ENCODE measurements at regions not wholly inside any gene's neighbourhood (a gene's known extent, or its start where the extent isn't known, plus 50 kb on each side); places are given as distances from the start of the nearest gene placed in this dataset.

DNA sequence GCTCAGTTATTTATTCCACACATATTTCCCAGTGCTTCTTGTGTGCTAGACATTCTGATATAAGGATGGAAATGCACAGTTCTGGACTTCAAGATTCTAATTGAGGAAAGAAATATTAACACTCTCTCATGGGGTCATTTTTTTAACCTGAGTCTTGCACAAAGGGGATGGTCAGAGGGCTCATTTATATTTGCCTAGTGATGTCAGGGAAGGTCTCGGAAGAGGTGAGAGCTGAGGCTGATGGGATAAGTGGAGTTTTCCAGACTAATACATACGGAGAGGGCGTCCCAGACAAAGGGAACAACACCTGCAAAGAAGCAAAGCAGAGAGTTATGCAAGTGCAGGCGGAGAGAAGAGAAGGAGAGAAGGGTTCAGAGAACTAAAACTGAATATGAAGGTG lies 1304.6 kb upstream of the TENM4 start:
- TF ChIP-seq FOS (IDR thresholded peaks at IDR 0.05; ENCODE audit: borderline replicate concordance, insufficient read depth, low read length), result no peak
- dilution Hi-C loops (cut with MboI; ENCODE audit: extremely low pct_ligation_motif_present, low sequenced_read_pairs) (no loop called here), intact Hi-C loops (cut with micrococcal nuclease) (no loop called here)

DNA sequence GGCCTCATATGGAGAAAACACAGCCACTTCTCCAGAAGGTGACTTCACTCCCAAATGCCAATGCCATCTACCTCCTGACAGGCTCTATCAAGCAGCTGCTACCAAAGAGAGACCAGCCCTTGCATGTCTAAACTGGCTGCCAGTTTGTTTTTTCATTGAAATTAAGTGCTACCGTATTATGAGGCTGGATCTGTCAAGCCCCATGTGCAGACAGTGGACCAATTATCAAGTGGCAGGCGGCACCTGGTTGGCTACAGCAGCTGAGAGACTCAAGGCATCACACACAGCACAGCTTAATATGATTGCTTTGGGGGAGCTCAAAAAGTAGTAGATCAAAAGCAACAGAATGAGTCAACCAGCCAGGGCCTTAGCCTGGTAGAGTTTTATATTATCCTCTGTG lies 1293.0 kb upstream of the TENM4 start:
- POLR2A ChIA-PET, result no interaction called here
- FAIRE-seq, result no peak

More for the DNA sequence above, 1304.6 kb upstream of the TENM4 start:
- ChIA-PET POLR2A (no interaction called here), CTCF (no interaction called here)
- Histone ChIP-seq H3K9me1 (replicated peaks; ENCODE audit: control insufficient read depth, extremely low read depth, insufficient read depth, low read length) (no peaks in the 10 kb centered on the region), H3K79me2 (ENCODE audit: control insufficient read depth, insufficient read depth, low read length) (no peaks in the 10 kb centered on the region), H3K4me1 (ENCODE audit: control insufficient read depth, extremely low read depth, insufficient read depth, low read length) (no peaks in the 10 kb centered on the region), H3K27ac (ENCODE audit: insufficient read depth, low read depth, low read length) (no peak overlapping the region), H3K9me3 (replicated peaks; ENCODE audit: control insufficient read depth, insufficient read depth, low read length) (no peaks in the 10 kb centered on the region), H3K36me3 (ENCODE audit: control insufficient read depth in 2 of 2, extremely low read depth in 1 of 2, insufficient read depth in 2 of 2, low read length in 2 of 2) (no peaks in the 10 kb centered on the region), H4K20me1 (replicated peaks; ENCODE audit: control insufficient read depth, extremely low read depth, insufficient read depth, low read length) (no peaks in the 10 kb centered on the region), H3K4me2 (ENCODE audit: insufficient read depth, low read length) (no peak overlapping the region), H3K9ac (replicated peaks; ENCODE audit: extremely low read depth, insufficient read depth, low read length) (no peak overlapping the region), H3K27me3 (ENCODE audit: control insufficient read depth in 2 of 2, insufficient read depth in 2 of 2, low read length in 2 of 2) (no peaks in the 10 kb centered on the region), H3K4me3 (replicated peaks in 1 of 3; ENCODE audit: insufficient read depth in 1 of 3, low read depth in 1 of 3, low read length in 3 of 3) (no peak overlapping the region), H2AFZ (ENCODE audit: low read depth, low read length) (no peak overlapping the region)
- no TSS peak for BruUV-seq (replicated peaks)
- FAIRE-seq (no peak), DNase-seq (ENCODE audit: low read depth, low spot score) (no peak)

More for the DNA sequence above, 1293.0 kb upstream of the TENM4 start:
- DNase-seq (ENCODE audit: low read depth, low spot score), result no peak
- TF ChIP-seq GATA2 (IDR thresholded peaks at IDR 0.05; ENCODE audit: insufficient read depth, insufficient read length, low read depth, low read length), result no peak
- TF ChIP-seq, protein P1, sequence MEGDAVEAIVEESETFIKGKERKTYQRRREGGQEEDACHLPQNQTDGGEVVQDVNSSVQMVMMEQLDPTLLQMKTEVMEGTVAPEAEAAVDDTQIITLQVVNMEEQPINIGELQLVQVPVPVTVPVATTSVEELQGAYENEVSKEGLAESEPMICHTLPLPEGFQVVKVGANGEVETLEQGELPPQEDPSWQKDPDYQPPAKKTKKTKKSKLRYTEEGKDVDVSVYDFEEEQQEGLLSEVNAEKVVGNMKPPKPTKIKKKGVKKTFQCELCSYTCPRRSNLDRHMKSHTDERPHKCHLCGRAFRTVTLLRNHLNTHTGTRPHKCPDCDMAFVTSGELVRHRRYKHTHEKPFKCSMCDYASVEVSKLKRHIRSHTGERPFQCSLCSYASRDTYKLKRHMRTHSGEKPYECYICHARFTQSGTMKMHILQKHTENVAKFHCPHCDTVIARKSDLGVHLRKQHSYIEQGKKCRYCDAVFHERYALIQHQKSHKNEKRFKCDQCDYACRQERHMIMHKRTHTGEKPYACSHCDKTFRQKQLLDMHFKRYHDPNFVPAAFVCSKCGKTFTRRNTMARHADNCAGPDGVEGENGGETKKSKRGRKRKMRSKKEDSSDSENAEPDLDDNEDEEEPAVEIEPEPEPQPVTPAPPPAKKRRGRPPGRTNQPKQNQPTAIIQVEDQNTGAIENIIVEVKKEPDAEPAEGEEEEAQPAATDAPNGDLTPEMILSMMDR (IDR thresholded peaks at IDR 0.05; ENCODE audit: extremely low read depth in 1 of 2, insufficient read depth in 1 of 2, low read depth in 1 of 2, low read length in 2 of 2), result no peak
- TF ChIP-seq MYC (IDR thresholded peaks at IDR 0.05; ENCODE audit: low read depth, low read length), result no peak
- no peak for TF ChIP-seq JUN (IDR thresholded peaks at IDR 0.05; ENCODE audit: borderline replicate concordance, insufficient read depth, insufficient read length, low read depth)
- TF ChIP-seq, protein P2, sequence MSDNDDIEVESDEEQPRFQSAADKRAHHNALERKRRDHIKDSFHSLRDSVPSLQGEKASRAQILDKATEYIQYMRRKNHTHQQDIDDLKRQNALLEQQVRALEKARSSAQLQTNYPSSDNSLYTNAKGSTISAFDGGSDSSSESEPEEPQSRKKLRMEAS (IDR thresholded peaks at IDR 0.05; ENCODE audit: insufficient read depth, insufficient read length), result no peak
- no peak for TF ChIP-seq POLR2A (IDR thresholded peaks at IDR 0.05; ENCODE audit: low read depth, low read length)
- no peak for TF ChIP-seq POLR2AphosphoS5 (IDR thresholded peaks at IDR 0.05; ENCODE audit: insufficient read depth, low read depth, low read length)
- TF ChIP-seq FOS (IDR thresholded peaks at IDR 0.05; ENCODE audit: borderline replicate concordance, insufficient read depth, low read length), result no peak
- no peak for TF ChIP-seq EZH2 (IDR thresholded peaks at IDR 0.05; ENCODE audit: borderline replicate concordance, low read depth, low read length, severe bottlenecking)
- intact Hi-C loops (cut with micrococcal nuclease), result loop anchor here (5.0 kb wide), 1 partner anchor 529 kb away; no protein-coding TSS in a partner anchor
- Histone ChIP-seq H3K9ac (replicated peaks; ENCODE audit: extremely low read depth, insufficient read depth, low read length) (no peak overlapping the region), H3K4me1 (ENCODE audit: control insufficient read depth, extremely low read depth, insufficient read depth, low read length) (no peaks in the 10 kb centered on the region), H3K36me3 (ENCODE audit: control insufficient read depth in 2 of 2, extremely low read depth in 1 of 2, insufficient read depth in 2 of 2, low read length in 2 of 2) (no peaks in the 10 kb centered on the region), H2AFZ (ENCODE audit: low read depth, low read length) (no peak overlapping the region), H3K4me2 (ENCODE audit: insufficient read depth, low read length) (no peak overlapping the region), H3K27me3 (ENCODE audit: control insufficient read depth in 2 of 2, insufficient read depth in 2 of 2, low read length in 2 of 2) (no peaks in the 10 kb centered on the region), H3K79me2 (ENCODE audit: control insufficient read depth, insufficient read depth, low read length) (no peaks in the 10 kb centered on the region), H3K9me1 (replicated peaks; ENCODE audit: control insufficient read depth, extremely low read depth, insufficient read depth, low read length) (no peaks in the 10 kb centered on the region), H4K20me1 (replicated peaks; ENCODE audit: control insufficient read depth, extremely low read depth, insufficient read depth, low read length) (no peaks in the 10 kb centered on the region), H3K4me3 (replicated peaks in 1 of 3; ENCODE audit: insufficient read depth in 1 of 3, low read depth in 1 of 3, low read length in 3 of 3) (no peak overlapping the region), H3K9me3 (replicated peaks; ENCODE audit: control insufficient read depth, insufficient read depth, low read length) (no peaks in the 10 kb centered on the region), H3K27ac (ENCODE audit: insufficient read depth, low read depth, low read length) (no peak overlapping the region)
- CTCF ChIA-PET, result no interaction called here
- dilution Hi-C loops (cut with MboI; ENCODE audit: extremely low pct_ligation_motif_present, low sequenced_read_pairs), result no loop called here
- BruUV-seq (replicated peaks), result no TSS peak
